ENCODE measurements at regions not wholly inside any gene's neighbourhood (a gene's known extent, or its start where the extent isn't known, plus 50 kb on each side); places are given as distances from the start of the nearest gene placed in this dataset.

DNA sequence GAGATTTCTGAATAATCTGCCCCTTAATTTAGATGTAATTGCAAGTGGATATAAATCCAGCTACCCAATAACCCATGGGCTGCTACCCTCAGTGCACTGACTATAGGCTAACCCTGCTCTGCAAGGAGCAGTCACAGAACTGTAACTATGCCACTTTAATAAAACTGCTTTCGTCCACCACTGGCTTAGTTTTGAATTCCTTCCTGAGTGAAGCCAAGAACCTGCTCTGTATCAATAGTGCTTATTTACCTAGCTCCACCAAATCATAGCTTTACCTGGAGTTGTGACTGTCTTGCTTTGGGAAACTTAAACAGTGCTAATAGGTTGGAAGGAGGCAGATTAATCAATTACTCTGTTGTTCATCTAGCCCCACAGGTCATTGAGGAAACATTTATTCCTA, 1524.4 kb upstream of the SEL1L start:
- no peaks in the 10 kb centered on the region for H3F3A ChIP-seq (ENCODE audit: insufficient read depth, low read length)
- H3K27me3 ChIP-seq (ENCODE audit: insufficient read depth, low read length), result no peaks in the 10 kb centered on the region
- no peaks in the 10 kb centered on the region for H4K20me1 ChIP-seq (ENCODE audit: insufficient read depth, low read length)
- no peak for TF ChIP-seq EZH2 (IDR thresholded peaks at IDR 0.05; ENCODE audit: borderline replicate concordance, low read length)
- TF ChIP-seq, protein P1, sequence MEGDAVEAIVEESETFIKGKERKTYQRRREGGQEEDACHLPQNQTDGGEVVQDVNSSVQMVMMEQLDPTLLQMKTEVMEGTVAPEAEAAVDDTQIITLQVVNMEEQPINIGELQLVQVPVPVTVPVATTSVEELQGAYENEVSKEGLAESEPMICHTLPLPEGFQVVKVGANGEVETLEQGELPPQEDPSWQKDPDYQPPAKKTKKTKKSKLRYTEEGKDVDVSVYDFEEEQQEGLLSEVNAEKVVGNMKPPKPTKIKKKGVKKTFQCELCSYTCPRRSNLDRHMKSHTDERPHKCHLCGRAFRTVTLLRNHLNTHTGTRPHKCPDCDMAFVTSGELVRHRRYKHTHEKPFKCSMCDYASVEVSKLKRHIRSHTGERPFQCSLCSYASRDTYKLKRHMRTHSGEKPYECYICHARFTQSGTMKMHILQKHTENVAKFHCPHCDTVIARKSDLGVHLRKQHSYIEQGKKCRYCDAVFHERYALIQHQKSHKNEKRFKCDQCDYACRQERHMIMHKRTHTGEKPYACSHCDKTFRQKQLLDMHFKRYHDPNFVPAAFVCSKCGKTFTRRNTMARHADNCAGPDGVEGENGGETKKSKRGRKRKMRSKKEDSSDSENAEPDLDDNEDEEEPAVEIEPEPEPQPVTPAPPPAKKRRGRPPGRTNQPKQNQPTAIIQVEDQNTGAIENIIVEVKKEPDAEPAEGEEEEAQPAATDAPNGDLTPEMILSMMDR (IDR thresholded peaks at IDR 0.05; ENCODE audit: low read length), result no peak
- no peak overlapping the region for H3K9ac ChIP-seq (ENCODE audit: low read length)
- no peaks in the 10 kb centered on the region for H3K36me3 ChIP-seq (ENCODE audit: insufficient read depth, low read length)
- no peak overlapping the region for H3K4me3 ChIP-seq (ENCODE audit: low read depth, low read length, poor library complexity, severe bottlenecking)
- no peaks in the 10 kb centered on the region for H3K9me2 ChIP-seq (ENCODE audit: low read depth, low read length)
- no peak overlapping the region for H3K4me2 ChIP-seq (ENCODE audit: low read length)
- H2AFZ ChIP-seq (ENCODE audit: low read length), result no peak overlapping the region
- no peaks in the 10 kb centered on the region for H3K4me1 ChIP-seq (ENCODE audit: insufficient read depth, low read length, severe bottlenecking)
- H3K9me3 ChIP-seq (ENCODE audit: low read length), result no peaks in the 10 kb centered on the region
- H3K79me2 ChIP-seq (ENCODE audit: insufficient read depth, low read length), result no peaks in the 10 kb centered on the region
- H3K27ac ChIP-seq (ENCODE audit: low read depth, low read length, poor library complexity, severe bottlenecking), result no peak overlapping the region

DNA sequence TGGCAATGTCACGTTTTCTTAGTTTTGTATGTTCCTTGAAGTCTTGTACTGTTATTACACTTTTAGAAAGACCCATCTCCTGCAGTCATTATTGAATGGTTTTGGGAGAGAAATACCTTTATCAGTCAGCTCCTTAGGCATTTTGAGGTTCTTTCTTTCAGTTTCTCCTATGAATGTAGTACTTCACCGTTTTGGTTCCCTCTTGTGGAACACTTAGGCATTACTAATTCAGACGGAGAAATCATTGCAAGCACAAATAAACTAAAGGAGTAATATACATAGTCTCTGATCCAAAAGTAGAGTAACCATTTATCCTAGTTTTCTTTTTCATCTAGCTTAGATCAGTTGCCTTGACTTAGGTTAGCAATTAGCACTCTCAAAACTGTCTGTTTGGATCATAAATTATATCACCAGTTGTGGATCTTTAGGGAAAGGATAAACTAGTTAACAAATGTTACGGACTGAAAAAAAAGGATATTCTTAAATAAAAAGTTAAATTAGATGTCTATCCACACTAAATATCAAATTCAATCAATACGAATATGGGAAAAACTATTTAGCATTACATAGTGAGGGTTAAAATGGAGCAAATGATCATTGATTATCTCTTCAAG, 1538.3 kb upstream of the SEL1L start:
- no peak overlapping the region for H3K4me2 ChIP-seq (ENCODE audit: low read length)
- H3K4me3 ChIP-seq (ENCODE audit: low read depth, low read length, poor library complexity, severe bottlenecking), result no peak overlapping the region
- no peaks in the 10 kb centered on the region for H3K79me2 ChIP-seq (ENCODE audit: insufficient read depth, low read length)
- H4K20me1 ChIP-seq (ENCODE audit: insufficient read depth, low read length), result no peaks in the 10 kb centered on the region
- no peaks in the 10 kb centered on the region for H3K9me2 ChIP-seq (ENCODE audit: low read depth, low read length)
- H3K27ac ChIP-seq (ENCODE audit: low read depth, low read length, poor library complexity, severe bottlenecking), result no peak overlapping the region
- no peak overlapping the region for H2AFZ ChIP-seq (ENCODE audit: low read length)
- H3K4me1 ChIP-seq (ENCODE audit: insufficient read depth, low read length, severe bottlenecking), result no peaks in the 10 kb centered on the region
- H3K36me3 ChIP-seq (ENCODE audit: insufficient read depth, low read length), result no peaks in the 10 kb centered on the region
- no peaks in the 10 kb centered on the region for H3K27me3 ChIP-seq (ENCODE audit: insufficient read depth, low read length)
- no peaks in the 10 kb centered on the region for H3F3A ChIP-seq (ENCODE audit: insufficient read depth, low read length)
- H3K9ac ChIP-seq (ENCODE audit: low read length), result no peak overlapping the region
- no peaks in the 10 kb centered on the region for H3K9me3 ChIP-seq (ENCODE audit: low read length)
- TF ChIP-seq, protein P1 (IDR thresholded peaks at IDR 0.05; ENCODE audit: low read length), result peak; percentile 51; the same call in 1 of the 2 replicates
- TF ChIP-seq EZH2 (IDR thresholded peaks at IDR 0.05; ENCODE audit: borderline replicate concordance, low read length), result no peak

- Histone ChIP-seq H2AFZ (ENCODE audit: low read length) (no peak overlapping the region), H3K9me2 (ENCODE audit: low read depth, low read length) (no peaks in the 10 kb centered on the region), H3K4me2 (ENCODE audit: low read length) (no peak overlapping the region), H3K9me3 (ENCODE audit: low read length) (no peaks in the 10 kb centered on the region), H3K4me3 (ENCODE audit: low read depth, low read length, poor library complexity, severe bottlenecking) (no peak overlapping the region), H3K27me3 (ENCODE audit: insufficient read depth, low read length) (no peaks in the 10 kb centered on the region), H4K20me1 (ENCODE audit: insufficient read depth, low read length) (no peaks in the 10 kb centered on the region), H3K79me2 (ENCODE audit: insufficient read depth, low read length) (no peaks in the 10 kb centered on the region), H3K27ac (ENCODE audit: low read depth, low read length, poor library complexity, severe bottlenecking) (no peak overlapping the region), H3K9ac (ENCODE audit: low read length) (no peak overlapping the region), H3F3A (ENCODE audit: insufficient read depth, low read length) (no peaks in the 10 kb centered on the region), H3K36me3 (ENCODE audit: insufficient read depth, low read length) (no peaks in the 10 kb centered on the region), H3K4me1 (ENCODE audit: insufficient read depth, low read length, severe bottlenecking) (no peaks in the 10 kb centered on the region)
- TF ChIP-seq EZH2 (IDR thresholded peaks at IDR 0.05; ENCODE audit: borderline replicate concordance, low read length), result no peak
- TF ChIP-seq, protein P1 (IDR thresholded peaks at IDR 0.05; ENCODE audit: low read length), result no peak
Observed at GRCh38 chr14:83085136-83085535, 1551.5 kb upstream of the SEL1L start.
